GM12892 (cell line): ENCODE measurements at regions not wholly inside any gene's neighbourhood (a gene's known extent, or its start where the extent isn't known, plus 50 kb on each side); places are given as distances from the start of the nearest gene placed in this dataset.

Source experiments
- POLR2A ChIP-seq: IDR thresholded peaks from 2 replicates; pipeline ENCODE4 v1.6.1; 2011; ENCODE audit warnings: low read depth, low read length, control low read depth
- POLR2AphosphoS5 ChIP-seq: IDR thresholded peaks from 2 replicates; pipeline ENCODE4 v1.6.1; 2011; ENCODE audit warnings: low read depth, low read length, control low read depth
- TAF1 ChIP-seq: IDR thresholded peaks from 2 replicates; pipeline ENCODE4 v1.6.1; 2011; ENCODE audit warnings: low read depth, mild to moderate bottlenecking, control low read depth, low read length, borderline replicate concordance

DNA sequence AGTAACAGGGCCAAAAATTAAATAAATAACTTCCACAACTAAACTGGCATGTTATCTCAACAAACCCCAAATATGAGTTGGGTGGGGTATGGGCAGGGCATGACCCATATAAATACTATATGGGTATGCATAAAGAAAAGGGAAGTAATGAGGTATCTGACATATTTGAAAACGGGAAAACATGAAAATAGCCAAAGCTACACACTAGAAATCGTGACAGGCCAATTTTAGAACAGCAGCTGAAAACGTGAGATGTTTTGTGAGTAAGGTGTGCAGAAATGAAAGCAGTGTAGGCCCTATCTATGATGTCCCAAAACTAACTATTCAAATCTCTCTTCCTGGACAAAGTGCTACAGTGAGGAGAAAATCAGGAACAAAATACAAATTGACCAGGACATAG, 537.9 kb upstream of the NR5A2 start:
- TF ChIP-seq POLR2A (no peak), TAF1 (no peak), POLR2AphosphoS5 (no peak)
